K562 (cell line): ENCODE measurements at regions not wholly inside any gene's neighbourhood (a gene's known extent, or its start where the extent isn't known, plus 50 kb on each side); places are given as distances from the start of the nearest gene placed in this dataset.

Experiments
- ARNT ChIP-seq, 2 experiments: fragments of 450-650 bp; IDR thresholded peaks; 2 replicates each; pipeline ENCODE4 v1.6.1; 2016; ENCODE audit warnings: mild to moderate bottlenecking in 1 of 2
- CBX1 ChIP-seq: sonication (generic); IDR thresholded peaks from 2 replicates; pipeline ENCODE4 v1.6.1; 2016; ENCODE audit warnings: antibody characterized with exemption, low read depth, mild to moderate bottlenecking
- CREBBP ChIP-seq: IDR thresholded peaks from one replicate; pipeline ENCODE4 v1.6.1; 2012; ENCODE audit warnings: low read depth, mild to moderate bottlenecking, control low read depth, inconsistent platforms, low read length
- HDAC8 ChIP-seq: fragments of 450-650 bp; IDR thresholded peaks from 2 replicates; pipeline ENCODE4 v1.6.1; 2016; ENCODE audit warnings: mild to moderate bottlenecking, missing genetic modification characterization, moderate library complexity, missing compliant biosample characterization
- KAT2B ChIP-seq: IDR thresholded peaks from one replicate; pipeline ENCODE4 v1.6.1; 2012; ENCODE audit warnings: low read depth, mild to moderate bottlenecking, control low read depth, inconsistent platforms, low read length, moderate library complexity
- MAFF ChIP-seq: IDR thresholded peaks from 2 replicates; pipeline ENCODE4 v1.6.1; 2012; ENCODE audit warnings: low read length, improper control_type of control experiment
- MTF1 ChIP-seq: fragments of 250-450 bp; sonication (Bioruptor Pico); IDR thresholded peaks from 2 replicates; pipeline ENCODE4 v1.9.0; 2021; ENCODE audit warnings: moderate library complexity, mild to moderate bottlenecking, inconsistent platforms, borderline replicate concordance
- NR2C2 ChIP-seq, 2 experiments: fragments of 200-800 bp in 1 of 2; sonication (Bioruptor generic) in 1 of 2; sonication (generic) in 1 of 2; formaldehyde crosslinking in 1 of 2; IDR thresholded peaks; 2 replicates each; pipeline versions ENCODE4 v1.6.1 to v1.8.0; 2016 to 2022; ENCODE audit warnings: mild to moderate bottlenecking in 1 of 2, missing compliant biosample characterization in 1 of 2, missing genetic modification characterization in 1 of 2, missing genetic modification reagents in 1 of 2
- POLR2AphosphoS2 ChIP-seq: IDR thresholded peaks from 2 replicates; pipeline ENCODE4 v1.6.1; 2012; ENCODE audit warnings: low read length, improper control_type of control experiment
- SMAD2 ChIP-seq: fragments of 150-350 bp; IDR thresholded peaks from 2 replicates; pipeline ENCODE4 v1.6.1; 2014; ENCODE audit warnings: low read depth, mild to moderate bottlenecking, low read length
- TBL1XR1 ChIP-seq, 2 experiments: IDR thresholded peaks; 2 replicates each; pipeline ENCODE4 v1.6.1; 2012; ENCODE audit warnings: improper control_type of control experiment in 2 of 2, low read length in 2 of 2, mild to moderate bottlenecking in 1 of 2
- ZNF12 ChIP-seq: sonication (generic); formaldehyde crosslinking; IDR thresholded peaks from 2 replicates; pipeline ENCODE4 v1.4.0; 2020; ENCODE audit warnings: mild to moderate bottlenecking, missing genetic modification reagents
- ZNF134 ChIP-seq: fragments of 250-450 bp; sonication (Bioruptor Pico); conservative IDR thresholded peaks from 2 replicates; pipeline ENCODE4 v1.4.0; 2020
- ZNF507 ChIP-seq: conservative IDR thresholded peaks from 2 replicates; pipeline ENCODE4 v1.6.1; 2017; ENCODE audit warnings: missing genetic modification characterization, missing compliant biosample characterization
- TF ChIP-seq, protein P1 (sequence below): fragments of 250-450 bp; sonication (Bioruptor Pico); IDR thresholded peaks from 2 replicates; pipeline ENCODE4 v1.9.0; 2021; ENCODE audit warnings: mild to moderate bottlenecking, inconsistent platforms
- TF ChIP-seq, protein P2 (sequence below): fragments of 450-650 bp; formaldehyde crosslinking; IDR thresholded peaks from 2 replicates; pipeline ENCODE4 v1.4.0; 2022; ENCODE audit warnings: missing genetic modification characterization
- TF ChIP-seq, protein P3 (sequence below): fragments of 250-450 bp; sonication (Bioruptor Pico); IDR thresholded peaks from 2 replicates; pipeline ENCODE4 v1.4.0; 2020
- TF ChIP-seq, protein P4 (sequence below): fragments of 450-650 bp; IDR thresholded peaks from 2 replicates; pipeline ENCODE4 v1.6.1; 2017; ENCODE audit warnings: antibody characterized with exemption
- TF ChIP-seq, protein P5 (sequence below): fragments of 150-350 bp; conservative IDR thresholded peaks from 2 replicates; pipeline ENCODE4 v1.6.1; 2014; ENCODE audit warnings: low read length

DNA sequence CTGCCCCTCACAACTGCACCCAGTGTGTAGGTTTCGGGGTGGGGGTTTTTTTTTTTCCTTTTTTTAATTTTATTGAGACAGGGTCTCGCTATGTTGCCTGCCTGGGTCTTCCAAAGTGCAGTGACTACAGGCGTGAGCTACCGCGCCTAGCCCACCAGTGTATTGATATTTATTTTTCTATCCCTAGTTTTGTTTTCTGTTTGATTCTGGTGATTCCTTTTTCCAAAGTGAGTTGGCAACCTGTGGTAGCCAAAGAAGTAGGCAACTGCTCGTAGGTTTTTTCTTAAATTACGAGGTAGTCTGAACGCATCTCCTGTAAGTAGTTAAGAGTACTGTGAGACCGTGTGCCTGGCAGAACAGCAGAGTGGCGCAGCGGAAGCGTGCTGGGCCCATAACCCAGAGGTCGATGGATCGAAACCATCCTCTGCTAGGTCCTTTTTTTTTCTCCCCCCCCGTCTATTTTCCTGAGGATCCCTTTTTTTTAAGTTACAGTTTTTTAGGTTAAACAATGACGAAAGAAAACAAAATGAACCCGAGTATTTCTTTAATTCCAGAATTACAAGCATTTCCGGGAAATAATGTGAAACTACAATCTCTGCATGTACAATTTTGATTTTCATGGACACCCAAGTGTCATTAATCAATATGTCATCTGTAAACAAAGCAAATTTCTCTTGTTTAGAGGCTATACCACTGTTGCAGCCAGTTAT lies 78.7 kb upstream of the BTN3A2 start (continued):
- TF ChIP-seq NR2C2 (CRISPR knock-in tag; IDR thresholded peaks at IDR 0.05): no peak
- peak; percentile 48 for TF ChIP-seq NR2C2 (tag; IDR thresholded peaks at IDR 0.05)
- no peak for TF ChIP-seq KAT2B
- TF ChIP-seq, protein P1, sequence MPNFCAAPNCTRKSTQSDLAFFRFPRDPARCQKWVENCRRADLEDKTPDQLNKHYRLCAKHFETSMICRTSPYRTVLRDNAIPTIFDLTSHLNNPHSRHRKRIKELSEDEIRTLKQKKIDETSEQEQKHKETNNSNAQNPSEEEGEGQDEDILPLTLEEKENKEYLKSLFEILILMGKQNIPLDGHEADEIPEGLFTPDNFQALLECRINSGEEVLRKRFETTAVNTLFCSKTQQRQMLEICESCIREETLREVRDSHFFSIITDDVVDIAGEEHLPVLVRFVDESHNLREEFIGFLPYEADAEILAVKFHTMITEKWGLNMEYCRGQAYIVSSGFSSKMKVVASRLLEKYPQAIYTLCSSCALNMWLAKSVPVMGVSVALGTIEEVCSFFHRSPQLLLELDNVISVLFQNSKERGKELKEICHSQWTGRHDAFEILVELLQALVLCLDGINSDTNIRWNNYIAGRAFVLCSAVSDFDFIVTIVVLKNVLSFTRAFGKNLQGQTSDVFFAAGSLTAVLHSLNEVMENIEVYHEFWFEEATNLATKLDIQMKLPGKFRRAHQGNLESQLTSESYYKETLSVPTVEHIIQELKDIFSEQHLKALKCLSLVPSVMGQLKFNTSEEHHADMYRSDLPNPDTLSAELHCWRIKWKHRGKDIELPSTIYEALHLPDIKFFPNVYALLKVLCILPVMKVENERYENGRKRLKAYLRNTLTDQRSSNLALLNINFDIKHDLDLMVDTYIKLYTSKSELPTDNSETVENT (CRISPR knock-in tag): no peak
- TF ChIP-seq, protein P2, sequence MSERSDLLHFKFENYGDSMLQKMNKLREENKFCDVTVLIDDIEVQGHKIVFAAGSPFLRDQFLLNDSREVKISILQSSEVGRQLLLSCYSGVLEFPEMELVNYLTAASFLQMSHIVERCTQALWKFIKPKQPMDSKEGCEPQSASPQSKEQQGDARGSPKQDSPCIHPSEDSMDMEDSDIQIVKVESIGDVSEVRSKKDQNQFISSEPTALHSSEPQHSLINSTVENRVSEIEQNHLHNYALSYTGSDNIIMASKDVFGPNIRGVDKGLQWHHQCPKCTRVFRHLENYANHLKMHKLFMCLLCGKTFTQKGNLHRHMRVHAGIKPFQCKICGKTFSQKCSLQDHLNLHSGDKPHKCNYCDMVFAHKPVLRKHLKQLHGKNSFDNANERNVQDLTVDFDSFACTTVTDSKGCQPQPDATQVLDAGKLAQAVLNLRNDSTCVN (CRISPR knock-in tag): peak; percentile 42; the same call in 1 of the 2 replicates
- no peak for TF ChIP-seq ZNF12 (CRISPR knock-in tag)
- TF ChIP-seq HDAC8 (tag): no peak
- TF ChIP-seq ZNF134 (CRISPR knock-in tag): no peak
- no peak for TF ChIP-seq ZNF507
- TF ChIP-seq POLR2AphosphoS2: peak; percentile 95
- TF ChIP-seq ARNT (IDR thresholded peaks at IDR 0.05): peak in 1 of 2 experiments; percentile 60; a peak in 2 of 4 replicates
- TF ChIP-seq, protein P3, sequence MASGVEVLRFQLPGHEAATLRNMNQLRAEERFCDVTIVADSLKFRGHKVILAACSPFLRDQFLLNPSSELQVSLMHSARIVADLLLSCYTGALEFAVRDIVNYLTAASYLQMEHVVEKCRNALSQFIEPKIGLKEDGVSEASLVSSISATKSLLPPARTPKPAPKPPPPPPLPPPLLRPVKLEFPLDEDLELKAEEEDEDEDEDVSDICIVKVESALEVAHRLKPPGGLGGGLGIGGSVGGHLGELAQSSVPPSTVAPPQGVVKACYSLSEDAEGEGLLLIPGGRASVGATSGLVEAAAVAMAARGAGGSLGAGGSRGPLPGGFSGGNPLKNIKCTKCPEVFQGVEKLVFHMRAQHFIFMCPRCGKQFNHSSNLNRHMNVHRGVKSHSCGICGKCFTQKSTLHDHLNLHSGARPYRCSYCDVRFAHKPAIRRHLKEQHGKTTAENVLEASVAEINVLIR: no peak
- TF ChIP-seq TBL1XR1 (IDR thresholded peaks at IDR 0.05; ENCODE audit: low read length in 2 of 2): peak; percentile 41 to 93; a peak in 3 of 4 replicates
- TF ChIP-seq MTF1 (CRISPR knock-in tag): no peak
- TF ChIP-seq CREBBP: no peak
- TF ChIP-seq, protein P4, sequence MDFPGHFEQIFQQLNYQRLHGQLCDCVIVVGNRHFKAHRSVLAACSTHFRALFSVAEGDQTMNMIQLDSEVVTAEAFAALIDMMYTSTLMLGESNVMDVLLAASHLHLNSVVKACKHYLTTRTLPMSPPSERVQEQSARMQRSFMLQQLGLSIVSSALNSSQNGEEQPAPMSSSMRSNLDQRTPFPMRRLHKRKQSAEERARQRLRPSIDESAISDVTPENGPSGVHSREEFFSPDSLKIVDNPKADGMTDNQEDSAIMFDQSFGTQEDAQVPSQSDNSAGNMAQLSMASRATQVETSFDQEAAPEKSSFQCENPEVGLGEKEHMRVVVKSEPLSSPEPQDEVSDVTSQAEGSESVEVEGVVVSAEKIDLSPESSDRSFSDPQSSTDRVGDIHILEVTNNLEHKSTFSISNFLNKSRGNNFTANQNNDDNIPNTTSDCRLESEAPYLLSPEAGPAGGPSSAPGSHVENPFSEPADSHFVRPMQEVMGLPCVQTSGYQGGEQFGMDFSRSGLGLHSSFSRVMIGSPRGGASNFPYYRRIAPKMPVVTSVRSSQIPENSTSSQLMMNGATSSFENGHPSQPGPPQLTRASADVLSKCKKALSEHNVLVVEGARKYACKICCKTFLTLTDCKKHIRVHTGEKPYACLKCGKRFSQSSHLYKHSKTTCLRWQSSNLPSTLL: peak; percentile 88
- TF ChIP-seq, protein P5, sequence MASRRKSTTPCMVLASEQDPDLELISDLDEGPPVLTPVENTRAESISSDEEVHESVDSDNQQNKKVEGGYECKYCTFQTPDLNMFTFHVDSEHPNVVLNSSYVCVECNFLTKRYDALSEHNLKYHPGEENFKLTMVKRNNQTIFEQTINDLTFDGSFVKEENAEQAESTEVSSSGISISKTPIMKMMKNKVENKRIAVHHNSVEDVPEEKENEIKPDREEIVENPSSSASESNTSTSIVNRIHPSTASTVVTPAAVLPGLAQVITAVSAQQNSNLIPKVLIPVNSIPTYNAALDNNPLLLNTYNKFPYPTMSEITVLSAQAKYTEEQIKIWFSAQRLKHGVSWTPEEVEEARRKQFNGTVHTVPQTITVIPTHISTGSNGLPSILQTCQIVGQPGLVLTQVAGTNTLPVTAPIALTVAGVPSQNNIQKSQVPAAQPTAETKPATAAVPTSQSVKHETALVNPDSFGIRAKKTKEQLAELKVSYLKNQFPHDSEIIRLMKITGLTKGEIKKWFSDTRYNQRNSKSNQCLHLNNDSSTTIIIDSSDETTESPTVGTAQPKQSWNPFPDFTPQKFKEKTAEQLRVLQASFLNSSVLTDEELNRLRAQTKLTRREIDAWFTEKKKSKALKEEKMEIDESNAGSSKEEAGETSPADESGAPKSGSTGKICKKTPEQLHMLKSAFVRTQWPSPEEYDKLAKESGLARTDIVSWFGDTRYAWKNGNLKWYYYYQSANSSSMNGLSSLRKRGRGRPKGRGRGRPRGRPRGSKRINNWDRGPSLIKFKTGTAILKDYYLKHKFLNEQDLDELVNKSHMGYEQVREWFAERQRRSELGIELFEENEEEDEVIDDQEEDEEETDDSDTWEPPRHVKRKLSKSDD: no peak
- no peak for TF ChIP-seq SMAD2
- no peak for TF ChIP-seq MAFF
- peak; percentile 55; the same call in 1 of the 2 replicates for TF ChIP-seq CBX1
